OCI-LY3 (cell line): ENCODE measurements at regions not wholly inside any gene's neighbourhood (a gene's known extent, or its start where the extent isn't known, plus 50 kb on each side); places are given as distances from the start of the nearest gene placed in this dataset.

Source experiments
- EZH2phosphoT487 ChIP-seq: fragments of 200-600 bp; shearing (Covaris generic); IDR thresholded peaks from 2 replicates; pipeline ENCODE4 v1.6.1; 2018; ENCODE audit warnings: antibody characterized with exemption, mixed run types, low read depth
- TF ChIP-seq, protein P1 (sequence below): fragments of 200-600, 300-600 bp; sonication (generic); IDR thresholded peaks from 2 replicates; pipeline ENCODE4 v1.5.1; 2014; ENCODE audit warnings: antibody characterized with exemption, low read length, low read depth

- TF ChIP-seq, protein P1, sequence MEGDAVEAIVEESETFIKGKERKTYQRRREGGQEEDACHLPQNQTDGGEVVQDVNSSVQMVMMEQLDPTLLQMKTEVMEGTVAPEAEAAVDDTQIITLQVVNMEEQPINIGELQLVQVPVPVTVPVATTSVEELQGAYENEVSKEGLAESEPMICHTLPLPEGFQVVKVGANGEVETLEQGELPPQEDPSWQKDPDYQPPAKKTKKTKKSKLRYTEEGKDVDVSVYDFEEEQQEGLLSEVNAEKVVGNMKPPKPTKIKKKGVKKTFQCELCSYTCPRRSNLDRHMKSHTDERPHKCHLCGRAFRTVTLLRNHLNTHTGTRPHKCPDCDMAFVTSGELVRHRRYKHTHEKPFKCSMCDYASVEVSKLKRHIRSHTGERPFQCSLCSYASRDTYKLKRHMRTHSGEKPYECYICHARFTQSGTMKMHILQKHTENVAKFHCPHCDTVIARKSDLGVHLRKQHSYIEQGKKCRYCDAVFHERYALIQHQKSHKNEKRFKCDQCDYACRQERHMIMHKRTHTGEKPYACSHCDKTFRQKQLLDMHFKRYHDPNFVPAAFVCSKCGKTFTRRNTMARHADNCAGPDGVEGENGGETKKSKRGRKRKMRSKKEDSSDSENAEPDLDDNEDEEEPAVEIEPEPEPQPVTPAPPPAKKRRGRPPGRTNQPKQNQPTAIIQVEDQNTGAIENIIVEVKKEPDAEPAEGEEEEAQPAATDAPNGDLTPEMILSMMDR = no peak
- no peak for TF ChIP-seq EZH2phosphoT487
Observed at GRCh38 chrY:7169475-7169874, 257.9 kb upstream of the AMELY start.
